ENCODE measurements at regions not wholly inside any gene's neighbourhood (a gene's known extent, or its start where the extent isn't known, plus 50 kb on each side); places are given as distances from the start of the nearest gene placed in this dataset.

DNA sequence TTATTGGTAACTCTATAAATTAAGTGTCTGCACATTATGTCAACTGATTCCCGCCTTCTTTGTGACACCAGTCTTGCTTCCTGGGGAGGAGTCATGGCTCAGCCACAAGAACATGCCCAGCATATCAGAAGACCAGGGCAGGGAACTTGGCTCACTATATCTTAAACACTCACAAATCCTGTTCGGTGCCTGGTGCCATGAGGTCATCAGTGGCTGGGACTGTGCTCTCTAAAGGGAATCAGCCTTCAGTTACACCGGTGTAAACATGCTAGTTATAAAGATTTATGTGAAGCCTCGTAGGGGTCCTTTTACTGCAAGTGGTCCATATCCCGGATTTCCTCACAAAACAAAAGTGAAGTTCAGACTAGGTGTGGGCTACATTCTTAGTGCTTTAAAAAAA, 73.1 kb upstream of the ZNF521 start:
- FAIRE-seq: no peak

DNA sequence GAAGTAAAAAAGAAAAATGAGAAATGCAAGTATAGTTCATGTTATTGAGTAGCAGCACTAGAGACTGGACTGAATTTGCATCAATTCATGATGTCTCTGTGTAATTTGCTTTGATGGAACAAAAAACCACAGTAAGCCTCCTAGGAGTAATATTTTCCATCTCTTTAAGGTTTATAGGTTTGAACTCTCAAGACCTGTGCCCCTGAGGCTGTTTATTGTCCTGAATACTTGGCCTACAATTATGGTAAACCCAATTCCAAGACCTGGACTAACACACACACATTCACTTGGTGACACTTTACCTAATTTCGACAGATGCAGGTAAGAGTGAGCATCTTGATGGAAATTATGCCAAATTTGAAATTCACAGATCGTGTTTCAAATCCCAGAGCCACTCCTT, 71.8 kb upstream of the ZNF521 start:
- no peak for FAIRE-seq

DNA sequence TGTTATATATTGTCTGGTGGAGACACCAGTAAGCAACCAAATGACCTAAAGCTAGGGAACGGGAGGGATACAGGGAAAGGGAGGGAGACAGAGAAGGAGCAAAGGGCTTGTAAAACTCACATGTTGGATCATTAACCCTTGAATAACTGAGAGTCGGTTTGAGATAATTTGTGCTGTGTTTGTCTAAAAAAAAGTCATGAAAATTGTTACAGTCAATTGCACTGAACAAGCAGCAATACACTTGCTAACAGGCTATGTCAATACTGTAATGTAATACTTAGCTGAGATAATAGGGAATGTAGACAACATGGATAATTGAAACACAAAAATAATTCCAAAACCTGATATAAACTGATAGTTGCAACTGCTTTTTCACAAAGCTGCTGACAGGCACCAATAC, 71.3 kb upstream of the ZNF521 start:
- no peak for FAIRE-seq

DNA sequence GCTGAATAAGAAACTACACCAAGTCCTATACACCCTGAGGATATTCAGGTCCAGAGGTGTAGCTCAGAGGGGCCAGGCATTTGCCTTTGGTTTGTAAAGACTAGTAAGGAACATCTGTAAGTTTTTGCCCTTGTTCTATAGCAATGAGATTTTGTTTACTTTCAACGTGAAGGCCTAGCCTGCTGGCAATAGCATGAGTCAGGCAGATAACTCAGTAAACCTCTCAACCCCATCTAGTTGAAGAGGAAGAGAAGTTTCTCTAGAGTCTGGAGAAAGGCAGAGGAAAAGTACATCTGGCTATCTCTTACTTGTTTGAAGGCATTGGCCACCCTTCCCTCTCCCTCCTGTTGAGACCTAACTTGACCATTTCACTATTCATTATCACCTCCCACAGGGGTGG, 70.3 kb upstream of the ZNF521 start:
- FAIRE-seq: no peak

DNA sequence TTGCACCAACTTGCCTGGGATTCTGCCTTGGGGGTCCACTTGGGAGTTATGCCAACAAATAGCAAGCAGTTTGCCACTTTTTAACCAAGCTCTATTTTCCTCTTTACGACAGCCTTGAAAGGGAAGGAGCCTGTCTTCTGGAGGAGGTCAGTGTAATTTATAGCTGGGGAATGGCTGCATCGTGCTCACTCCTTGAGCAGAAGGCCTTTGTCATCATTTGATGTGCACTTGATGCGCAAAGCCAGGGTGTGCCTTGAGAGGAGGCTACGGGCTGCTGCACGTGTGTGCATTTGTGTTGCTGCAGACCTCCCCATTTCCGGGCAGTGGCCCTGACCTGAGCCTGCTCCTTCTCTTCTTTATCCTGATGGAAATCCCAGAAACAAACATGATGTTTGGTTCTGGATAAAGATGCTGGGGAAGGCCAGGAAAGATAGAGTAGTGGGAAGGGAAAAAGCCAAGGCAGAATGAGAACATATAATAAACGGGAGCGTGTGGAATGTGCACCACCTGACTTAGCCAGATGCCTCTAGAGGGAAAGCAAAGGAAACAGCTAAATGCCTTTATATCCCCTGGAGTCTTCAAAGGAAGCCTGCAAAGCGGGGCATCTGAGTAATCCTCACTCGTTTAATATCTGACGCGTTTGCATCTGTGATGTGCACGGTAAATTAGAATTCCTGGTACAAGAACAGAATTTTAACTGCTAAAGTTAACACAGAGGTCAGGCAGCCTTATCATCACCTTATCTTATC, 68.3 kb upstream of the ZNF521 start:
- no peak for FAIRE-seq

DNA sequence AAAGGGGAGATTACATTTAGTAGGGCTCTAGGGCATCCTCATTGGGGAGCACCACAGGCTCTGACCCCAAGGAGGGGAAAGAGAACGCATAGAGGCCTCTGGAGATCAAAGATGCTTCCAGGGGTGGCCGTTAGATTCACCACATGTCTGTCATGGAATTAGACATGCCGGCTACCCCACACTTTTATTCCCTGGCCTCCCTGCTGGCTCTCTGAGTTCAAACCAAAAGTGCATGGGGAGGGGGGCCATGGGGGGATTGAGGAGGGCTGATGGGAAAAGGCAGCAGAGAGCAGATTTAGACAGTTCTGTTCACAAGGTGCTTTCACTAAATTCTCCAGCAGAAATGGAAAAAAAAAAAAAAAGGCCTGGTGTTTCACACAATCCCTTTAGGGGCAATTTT, 64.4 kb upstream of the ZNF521 start:
- no peak for FAIRE-seq

DNA sequence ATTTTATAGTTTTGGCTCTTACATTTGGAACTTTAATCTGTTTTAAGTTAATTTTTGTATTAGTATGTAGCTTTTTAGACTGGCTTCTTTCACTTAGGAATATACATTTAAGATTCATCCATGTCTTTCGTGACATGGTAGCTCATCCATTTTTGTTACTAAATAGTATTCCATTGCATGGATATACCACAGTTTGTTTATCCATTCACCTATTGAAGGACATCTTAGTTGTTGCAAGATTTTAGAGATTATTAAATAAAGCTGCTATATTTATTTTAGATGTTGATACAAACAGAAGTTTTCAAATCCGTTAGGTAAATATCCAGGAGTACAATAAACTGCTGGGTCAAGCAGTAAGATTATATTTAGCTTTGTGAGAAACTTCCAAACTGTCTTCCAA, 58.0 kb upstream of the ZNF521 start:
- FAIRE-seq: no peak

DNA sequence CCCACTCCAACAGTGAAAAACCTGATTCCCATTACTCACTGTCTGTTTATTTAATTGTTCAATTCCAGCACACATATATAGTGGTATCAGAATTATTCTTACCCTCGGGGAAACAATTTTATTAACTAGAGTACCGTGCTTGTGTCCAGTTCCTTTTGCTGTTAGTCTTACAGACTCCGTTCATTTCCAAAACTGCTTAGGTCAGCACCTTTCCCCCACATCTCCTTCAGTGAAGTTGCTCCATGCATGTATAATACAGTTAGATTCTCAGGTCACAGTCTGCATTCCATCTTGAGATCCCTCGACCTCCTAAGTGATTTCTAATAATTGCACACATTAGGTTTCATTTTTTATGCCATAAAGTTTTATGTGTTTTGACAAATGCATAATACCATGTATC, 56.3 kb upstream of the ZNF521 start:
- no peak for FAIRE-seq
